Neural cell (in vitro differentiated cells): ENCODE measurements at regions not wholly inside any gene's neighbourhood (a gene's known extent, or its start where the extent isn't known, plus 50 kb on each side); places are given as distances from the start of the nearest gene placed in this dataset.

Source experiments
- H2AFZ ChIP-seq: fragments of 200-600, 300-800 bp; sonication (generic), shearing (Covaris generic); 2 replicates; pipeline ENCODE4 v1.6.0; 2014; ENCODE audit warnings: low read depth, mild to moderate bottlenecking, antibody characterized with exemption, low read length, moderate library complexity
- H3F3A ChIP-seq: fragments of 200-600 bp; shearing (Covaris generic); 2 replicates; pipeline ENCODE4 v1.6.1; 2016; ENCODE audit warnings: mild to moderate bottlenecking, moderate library complexity, mixed read lengths, antibody characterized with exemption, low read length; ENCODE audit not compliant: insufficient read depth, poor library complexity, severe bottlenecking
- H3K27ac ChIP-seq: fragments of 200-600, 300-800 bp; sonication (generic), shearing (Covaris generic); 2 replicates; pipeline ENCODE4 v1.5.1; 2014; ENCODE audit warnings: mild to moderate bottlenecking, low read length, moderate library complexity
- H3K27me3 ChIP-seq: fragments of 300-800, 200-600 bp; sonication (generic), shearing (Covaris generic); 2 replicates; pipeline ENCODE4 v1.6.0; 2014; ENCODE audit warnings: mild to moderate bottlenecking, low read depth, low read length, moderate library complexity; ENCODE audit not compliant: insufficient read depth
- H3K36me3 ChIP-seq: fragments of 300-800, 200-600 bp; sonication (generic), shearing (Covaris generic); 2 replicates; pipeline ENCODE4 v1.5.1; 2014; ENCODE audit warnings: mild to moderate bottlenecking, antibody characterized with exemption, low read length, moderate library complexity; ENCODE audit not compliant: insufficient read depth
- H3K4me2 ChIP-seq: fragments of 300-800, 200-600 bp; sonication (generic), shearing (Covaris generic); 2 replicates; pipeline ENCODE4 v1.6.0; 2014; ENCODE audit warnings: mild to moderate bottlenecking, low read length
- H3K4me3 ChIP-seq: fragments of 300-800, 200-600 bp; sonication (generic), shearing (Covaris generic); 2 replicates; pipeline ENCODE4 v1.5.1; 2014; ENCODE audit warnings: mild to moderate bottlenecking, low read length, moderate library complexity
- H3K79me2 ChIP-seq: fragments of 200-600 bp; shearing (Covaris generic); replicated peaks from 2 replicates; pipeline ENCODE4 v1.6.0; 2014; ENCODE audit warnings: mild to moderate bottlenecking, low read length, moderate library complexity; ENCODE audit not compliant: insufficient read depth
- H3K9ac ChIP-seq: fragments of 300-800, 200-600 bp; sonication (generic), shearing (Covaris generic); 2 replicates; pipeline ENCODE4 v1.6.1; 2016; ENCODE audit warnings: mild to moderate bottlenecking, low read length, mixed read lengths
- H3K9me2 ChIP-seq: fragments of 200-600 bp; shearing (Covaris generic); 2 replicates; pipeline ENCODE4 v1.6.1; 2016; ENCODE audit warnings: mild to moderate bottlenecking, low read length, mixed read lengths; ENCODE audit not compliant: insufficient read depth
- H3K9me3 ChIP-seq: fragments of 200-600, 300-800 bp; sonication (generic), shearing (Covaris generic); 2 replicates; pipeline ENCODE4 v1.6.1; 2016; ENCODE audit warnings: mild to moderate bottlenecking, mixed run types, low read length, moderate library complexity, mixed read lengths
- H4K20me1 ChIP-seq: fragments of 200-600 bp; shearing (Covaris generic); 2 replicates; pipeline ENCODE4 v1.6.1; 2016; ENCODE audit warnings: mild to moderate bottlenecking, mixed run types; ENCODE audit not compliant: insufficient read depth
- CTCF ChIP-seq: fragments of 450-650 bp; IDR thresholded peaks from 2 replicates; pipeline ENCODE4 v1.5.1; 2014; ENCODE audit warnings: antibody characterized with exemption, mild to moderate bottlenecking, moderate library complexity; ENCODE audit not compliant: poor library complexity, severe bottlenecking
- EP300 ChIP-seq: fragments of 450-650 bp; conservative IDR thresholded peaks from 2 replicates; pipeline ENCODE4 v1.6.1; 2014; ENCODE audit warnings: antibody characterized with exemption, mild to moderate bottlenecking, moderate library complexity; ENCODE audit not compliant: poor library complexity, severe bottlenecking
- EZH2 ChIP-seq: fragments of 200-600, 300-800 bp; shearing (Covaris generic), sonication (generic); IDR thresholded peaks from 2 replicates; pipeline ENCODE4 v1.6.1; 2014; ENCODE audit warnings: antibody characterized with exemption, low read length, borderline replicate concordance, mild to moderate bottlenecking; ENCODE audit not compliant: insufficient read depth, poor library complexity, severe bottlenecking
- MXI1 ChIP-seq: fragments of 450-650 bp; conservative IDR thresholded peaks from 2 replicates; pipeline ENCODE4 v1.6.1; 2014; ENCODE audit warnings: antibody characterized with exemption, mild to moderate bottlenecking; ENCODE audit not compliant: poor library complexity, severe bottlenecking
- POLR2AphosphoS5 ChIP-seq: IDR thresholded peaks from 2 replicates; pipeline ENCODE4 v1.6.1; 2012
- RAD21 ChIP-seq: fragments of 450-650 bp; conservative IDR thresholded peaks from 2 replicates; pipeline ENCODE4 v1.6.1; 2014; ENCODE audit warnings: antibody characterized with exemption, mild to moderate bottlenecking, moderate library complexity
- SMC3 ChIP-seq: fragments of 450-650 bp; conservative IDR thresholded peaks from 2 replicates; pipeline ENCODE4 v1.6.1; 2014; ENCODE audit warnings: antibody characterized with exemption, mild to moderate bottlenecking, moderate library complexity; ENCODE audit not compliant: poor library complexity
- TAF1 ChIP-seq: IDR thresholded peaks from 2 replicates; pipeline ENCODE4 v1.6.1; 2012; ENCODE audit warnings: low read depth
- TF ChIP-seq, protein P1 (sequence below): IDR thresholded peaks from 2 replicates; pipeline ENCODE4 v1.6.1; 2012; ENCODE audit warnings: borderline replicate concordance

DNA sequence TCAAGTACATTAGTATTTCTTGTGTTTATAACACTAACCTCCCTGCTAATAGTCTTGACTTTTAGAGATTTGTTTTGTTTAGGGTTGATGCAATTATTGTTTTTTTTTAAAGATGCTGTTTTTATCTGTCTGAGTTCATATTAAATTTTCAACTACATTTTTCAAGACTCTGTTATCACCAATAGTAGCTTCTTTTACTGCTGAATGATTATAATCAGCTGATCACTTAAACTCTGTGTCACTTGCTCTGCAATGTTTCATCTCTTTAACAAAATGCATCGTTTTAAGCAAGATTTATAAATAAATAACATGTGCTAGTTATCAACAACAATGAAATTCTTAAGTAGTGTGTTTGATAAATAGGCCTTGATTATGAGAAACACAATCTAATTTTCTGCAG lies 920.9 kb upstream of the PCDH20 start:
- no peak overlapping the region for H2AFZ ChIP-seq
- TF ChIP-seq EP300 (no peak), SMC3 (no peak), MXI1 (no peak), RAD21 (no peak), EZH2 (no peak), TAF1 (no peak), POLR2AphosphoS5 (no peak), CTCF (no peak)
- TF ChIP-seq, protein P1, sequence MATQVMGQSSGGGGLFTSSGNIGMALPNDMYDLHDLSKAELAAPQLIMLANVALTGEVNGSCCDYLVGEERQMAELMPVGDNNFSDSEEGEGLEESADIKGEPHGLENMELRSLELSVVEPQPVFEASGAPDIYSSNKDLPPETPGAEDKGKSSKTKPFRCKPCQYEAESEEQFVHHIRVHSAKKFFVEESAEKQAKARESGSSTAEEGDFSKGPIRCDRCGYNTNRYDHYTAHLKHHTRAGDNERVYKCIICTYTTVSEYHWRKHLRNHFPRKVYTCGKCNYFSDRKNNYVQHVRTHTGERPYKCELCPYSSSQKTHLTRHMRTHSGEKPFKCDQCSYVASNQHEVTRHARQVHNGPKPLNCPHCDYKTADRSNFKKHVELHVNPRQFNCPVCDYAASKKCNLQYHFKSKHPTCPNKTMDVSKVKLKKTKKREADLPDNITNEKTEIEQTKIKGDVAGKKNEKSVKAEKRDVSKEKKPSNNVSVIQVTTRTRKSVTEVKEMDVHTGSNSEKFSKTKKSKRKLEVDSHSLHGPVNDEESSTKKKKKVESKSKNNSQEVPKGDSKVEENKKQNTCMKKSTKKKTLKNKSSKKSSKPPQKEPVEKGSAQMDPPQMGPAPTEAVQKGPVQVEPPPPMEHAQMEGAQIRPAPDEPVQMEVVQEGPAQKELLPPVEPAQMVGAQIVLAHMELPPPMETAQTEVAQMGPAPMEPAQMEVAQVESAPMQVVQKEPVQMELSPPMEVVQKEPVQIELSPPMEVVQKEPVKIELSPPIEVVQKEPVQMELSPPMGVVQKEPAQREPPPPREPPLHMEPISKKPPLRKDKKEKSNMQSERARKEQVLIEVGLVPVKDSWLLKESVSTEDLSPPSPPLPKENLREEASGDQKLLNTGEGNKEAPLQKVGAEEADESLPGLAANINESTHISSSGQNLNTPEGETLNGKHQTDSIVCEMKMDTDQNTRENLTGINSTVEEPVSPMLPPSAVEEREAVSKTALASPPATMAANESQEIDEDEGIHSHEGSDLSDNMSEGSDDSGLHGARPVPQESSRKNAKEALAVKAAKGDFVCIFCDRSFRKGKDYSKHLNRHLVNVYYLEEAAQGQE: no peak
- H3K27ac ChIP-seq: no peak overlapping the region
- no peaks in the 10 kb centered on the region for H3K9me2 ChIP-seq
- no peaks in the 10 kb centered on the region for H4K20me1 ChIP-seq
- no peaks in the 10 kb centered on the region for H3K36me3 ChIP-seq
- no peaks in the 10 kb centered on the region for H3F3A ChIP-seq
- H3K9me3 ChIP-seq: no peaks in the 10 kb centered on the region
- no peak overlapping the region for H3K4me3 ChIP-seq
- no peaks in the 10 kb centered on the region for H3K79me2 ChIP-seq
- no peak overlapping the region for H3K9ac ChIP-seq
- H3K27me3 ChIP-seq: no peaks in the 10 kb centered on the region
- no peak overlapping the region for H3K4me2 ChIP-seq

DNA sequence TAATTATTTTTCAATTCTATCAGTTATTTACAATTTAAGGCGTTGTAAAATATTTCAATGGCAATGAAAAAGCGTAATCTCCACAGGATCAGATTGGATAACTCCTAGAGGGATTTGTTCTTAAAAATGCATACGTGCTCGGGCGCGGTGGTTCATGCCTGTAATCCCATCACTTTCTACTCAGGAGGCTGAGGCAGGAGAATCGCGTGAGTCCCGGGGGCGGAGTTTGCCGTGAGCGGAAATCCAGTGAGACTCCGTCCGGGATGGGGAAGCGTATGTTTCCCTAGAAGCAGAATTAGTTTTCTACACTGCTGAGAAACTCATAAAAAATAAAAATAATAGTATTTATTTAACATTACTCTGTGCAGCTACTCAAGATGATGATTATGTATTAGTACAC lies 917.8 kb upstream of the PCDH20 start:
- H3K36me3 ChIP-seq: no peaks in the 10 kb centered on the region
- H4K20me1 ChIP-seq: no peaks in the 10 kb centered on the region
- no peaks in the 10 kb centered on the region for H3K9me3 ChIP-seq
- H3K79me2 ChIP-seq: no peaks in the 10 kb centered on the region
- H3K4me3 ChIP-seq: no peak overlapping the region
- H3K9me2 ChIP-seq: no peaks in the 10 kb centered on the region
- H3K9ac ChIP-seq: no peak overlapping the region
- TF ChIP-seq POLR2AphosphoS5: no peak
- no peak for TF ChIP-seq EZH2
- no peak for TF ChIP-seq TAF1
- no peak for TF ChIP-seq SMC3
- TF ChIP-seq EP300: no peak
- TF ChIP-seq RAD21: no peak
- TF ChIP-seq CTCF: no peak
- no peak for TF ChIP-seq MXI1
- TF ChIP-seq, protein P1: no peak
- no peak overlapping the region for H3K4me2 ChIP-seq
- no peaks in the 10 kb centered on the region for H3K27me3 ChIP-seq
- no peak overlapping the region for H3K27ac ChIP-seq
- no peaks in the 10 kb centered on the region for H3F3A ChIP-seq
- H2AFZ ChIP-seq: no peak overlapping the region
